IPS DF 6.9 (cell line): ENCODE measurements at regions not wholly inside any gene's neighbourhood (a gene's known extent, or its start where the extent isn't known, plus 50 kb on each side); places are given as distances from the start of the nearest gene placed in this dataset.

Source experiments
- DNase-seq: peaks from one replicate; pipeline ENCODE4 v3.0.0-alpha.2; 2013; ENCODE audit warnings: low read depth, low spot score
- H3K27ac ChIP-seq: one replicate; pipeline ENCODE4 v1.5.1; 2013; ENCODE audit warnings: low read length, control low read depth
- H3K27me3 ChIP-seq: 2 replicates; pipeline ENCODE4 v1.6.1; 2013; ENCODE audit warnings: mild to moderate bottlenecking, low read length; ENCODE audit not compliant: control insufficient read depth, insufficient read depth
- H3K36me3 ChIP-seq: 2 replicates; pipeline ENCODE4 v1.6.1; 2013; ENCODE audit warnings: low read length; ENCODE audit not compliant: control insufficient read depth, insufficient read depth
- H3K4me1 ChIP-seq: 2 replicates; pipeline ENCODE4 v1.6.1; 2013; ENCODE audit warnings: low read length; ENCODE audit not compliant: control insufficient read depth, insufficient read depth
- H3K4me3 ChIP-seq: 2 replicates; pipeline ENCODE4 v1.5.1; 2013; ENCODE audit warnings: mild to moderate bottlenecking, low read length
- H3K9me3 ChIP-seq: 2 replicates; pipeline ENCODE4 v1.6.1; 2013; ENCODE audit warnings: low read length, inconsistent platforms; ENCODE audit not compliant: control insufficient read depth, insufficient read depth
- WGBS: extraction: QIAGEN DNeasy Blood & Tissue Kit; methylation state at CpG from one replicate; pipeline ENCODE4 v1.1.7; 2013; ENCODE audit warnings: mixed read lengths, missing lambda C conversion rate; ENCODE audit not compliant: insufficient read length, insufficient coverage; 5-methylcytosine and 5-hydroxymethylcytosine counted together

GRCh38 chr17:65457635-65458257, 103.7 kb downstream of the AXIN2 start:
- no peaks in the 10 kb centered on the region for H3K9me3 ChIP-seq
- peaks cover 7% of the 10 kb centered on the region for H3K4me1 ChIP-seq
- no peaks in the 10 kb centered on the region for H3K36me3 ChIP-seq
- H3K4me3 ChIP-seq, result no peak overlapping the region
- no peaks in the 10 kb centered on the region for H3K27me3 ChIP-seq
- no peak overlapping the region for H3K27ac ChIP-seq
- no CpG with 5 or more reads among the region's 11 CpGs for WGBS
- no peak for DNase-seq

GRCh38 chr17:65457183-65457582, 104.3 kb downstream of the AXIN2 start:
- H3K9me3 ChIP-seq, result no peaks in the 10 kb centered on the region
- H3K27ac ChIP-seq, result no peak overlapping the region
- DNase-seq, result no peak
- no peak overlapping the region for H3K4me3 ChIP-seq
- WGBS, result no CpG with 5 or more reads among the region's 3 CpGs
- H3K27me3 ChIP-seq, result no peaks in the 10 kb centered on the region
- no peaks in the 10 kb centered on the region for H3K36me3 ChIP-seq
- peaks cover 7% of the 10 kb centered on the region for H3K4me1 ChIP-seq

GRCh38 chr17:65456368-65457151, 104.9 kb downstream of the AXIN2 start:
- H3K27ac ChIP-seq, result no peak overlapping the region
- no peak for DNase-seq
- no CpG with 5 or more reads among the region's 7 CpGs for WGBS

GRCh38 chr17:65455972-65456343, 105.5 kb downstream of the AXIN2 start:
- no peak overlapping the region for H3K27ac ChIP-seq
- H3K4me1 ChIP-seq, result peaks cover 7% of the 10 kb centered on the region
- H3K9me3 ChIP-seq, result no peaks in the 10 kb centered on the region
- no peaks in the 10 kb centered on the region for H3K36me3 ChIP-seq
- no peak overlapping the region for H3K4me3 ChIP-seq
- DNase-seq, result no peak
- H3K27me3 ChIP-seq, result no peaks in the 10 kb centered on the region
- no CpG with 5 or more reads among the region's 7 CpGs for WGBS

More at GRCh38 chr17:65456368-65457151, 104.9 kb downstream of the AXIN2 start:
- Histone ChIP-seq H3K9me3 (no peaks in the 10 kb centered on the region), H3K27me3 (no peaks in the 10 kb centered on the region), H3K4me1 (peaks cover 7% of the 10 kb centered on the region), H3K4me3 (no peak overlapping the region), H3K36me3 (no peaks in the 10 kb centered on the region)

DNA sequence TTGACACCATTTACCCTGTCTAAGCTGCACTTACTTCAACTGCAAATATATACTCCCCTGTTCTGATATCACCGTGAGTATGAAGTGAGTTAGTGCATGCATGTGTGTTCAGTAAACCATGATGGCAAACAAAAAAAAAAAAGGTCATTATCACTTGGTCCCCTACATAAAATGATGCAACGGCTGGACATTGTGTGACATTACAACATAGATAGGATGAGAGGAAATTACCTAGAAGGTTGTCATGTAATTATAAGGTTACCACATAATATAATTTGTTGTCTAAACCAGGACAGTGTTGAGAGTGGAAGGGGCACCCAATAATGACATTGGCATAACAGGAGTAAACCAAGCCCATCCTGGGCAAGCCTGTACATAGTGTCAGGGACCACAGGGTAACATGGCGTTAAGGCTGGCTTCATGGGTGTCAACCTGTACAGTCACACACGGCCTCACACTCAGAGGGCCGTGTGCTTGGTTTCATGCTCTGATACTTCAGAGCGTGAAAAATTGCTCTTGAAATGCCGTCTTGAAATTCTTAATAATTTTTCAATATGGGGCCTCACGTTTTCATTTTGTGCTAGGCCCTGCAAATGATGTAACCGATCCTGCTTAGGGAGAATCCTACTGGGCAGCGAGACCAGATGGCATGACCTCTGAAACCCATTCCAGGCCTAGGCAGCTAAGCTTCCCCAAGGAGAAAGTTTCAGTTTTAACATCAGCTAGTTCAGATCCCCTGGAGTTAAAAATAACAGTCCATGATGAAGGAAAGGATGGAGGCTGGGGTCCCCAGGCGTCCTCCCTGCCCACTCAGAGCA, 106.1 kb downstream of the AXIN2 start:
- no CpG with 5 or more reads among the region's 11 CpGs for WGBS
- Histone ChIP-seq H3K36me3 (no peaks in the 10 kb centered on the region), H3K4me3 (no peak overlapping the region), H3K9me3 (no peaks in the 10 kb centered on the region), H3K4me1 (peaks cover 7% of the 10 kb centered on the region), H3K27me3 (no peaks in the 10 kb centered on the region), H3K27ac (no peak overlapping the region)
- no peak for DNase-seq

GRCh38 chr17:65453204-65453931, 108.1 kb downstream of the AXIN2 start:
- H3K27me3 ChIP-seq, result no peaks in the 10 kb centered on the region
- H3K36me3 ChIP-seq, result no peaks in the 10 kb centered on the region
- H3K4me1 ChIP-seq, result peaks cover 1% of the 10 kb centered on the region; the same call in 1 of the 2 replicates
- no peak for DNase-seq
- WGBS, result no CpG with 5 or more reads among the region's 4 CpGs
- no peak overlapping the region for H3K27ac ChIP-seq
- H3K4me3 ChIP-seq, result no peak overlapping the region
- no peaks in the 10 kb centered on the region for H3K9me3 ChIP-seq

DNA sequence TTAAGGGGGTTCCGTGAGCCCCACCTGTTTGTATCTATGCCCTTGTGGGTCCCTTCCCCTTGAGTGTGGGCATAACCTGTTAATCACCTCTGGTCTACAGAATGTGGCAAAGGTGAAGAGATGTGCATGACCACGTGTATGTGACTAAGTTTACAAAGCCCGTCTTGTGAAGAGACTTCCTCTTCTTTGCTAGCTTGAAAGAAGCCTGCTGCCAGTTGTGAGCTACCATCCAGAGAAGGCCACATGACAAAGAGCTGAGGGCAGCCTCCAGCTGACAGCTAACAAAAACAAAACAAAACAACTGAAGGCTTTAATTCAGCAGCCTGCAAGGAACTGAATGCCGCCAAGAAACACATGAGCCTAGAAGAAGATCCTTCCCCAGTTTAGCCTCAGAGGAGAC, 112.0 kb downstream of the AXIN2 start:
- Histone ChIP-seq H3K27ac (no peak overlapping the region), H3K4me3 (no peak overlapping the region), H3K27me3 (no peaks in the 10 kb centered on the region), H3K4me1 (no peaks in the 10 kb centered on the region), H3K9me3 (no peaks in the 10 kb centered on the region), H3K36me3 (no peaks in the 10 kb centered on the region)
- no peak for DNase-seq
- WGBS, result no CpG with 5 or more reads among the region's 4 CpGs

DNA sequence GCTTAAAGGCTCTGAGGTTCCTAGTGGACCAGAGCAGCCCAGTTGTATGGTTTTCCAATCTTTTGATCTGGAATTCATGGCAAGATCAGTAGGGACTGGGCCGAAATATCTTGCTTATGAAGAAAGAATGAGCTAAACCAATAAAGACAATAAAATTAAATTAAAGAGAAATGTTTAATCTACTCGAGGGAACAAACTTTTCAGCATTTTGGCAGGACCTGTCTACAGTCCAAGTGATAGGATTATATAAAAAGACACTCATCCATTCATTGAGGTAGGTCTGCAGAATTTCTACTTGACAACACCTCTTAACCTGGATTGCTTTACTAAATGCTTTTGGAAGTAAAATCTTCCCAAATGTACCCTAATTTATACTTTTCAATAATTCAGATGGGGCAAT, 113.6 kb downstream of the AXIN2 start:
- DNase-seq, result no peak
- H3K4me3 ChIP-seq, result no peak overlapping the region
- no peaks in the 10 kb centered on the region for H3K36me3 ChIP-seq
- no peaks in the 10 kb centered on the region for H3K27me3 ChIP-seq
- no CpG with 5 or more reads among the region's 2 CpGs for WGBS
- no peak overlapping the region for H3K27ac ChIP-seq
- H3K9me3 ChIP-seq, result no peaks in the 10 kb centered on the region
- H3K4me1 ChIP-seq, result no peaks in the 10 kb centered on the region

GRCh38 chr17:65446838-65447526, 114.5 kb downstream of the AXIN2 start:
- no peaks in the 10 kb centered on the region for H3K27me3 ChIP-seq
- no peak overlapping the region for H3K27ac ChIP-seq
- no peak for DNase-seq
- no peaks in the 10 kb centered on the region for H3K4me1 ChIP-seq
- H3K4me3 ChIP-seq, result no peak overlapping the region
- no peaks in the 10 kb centered on the region for H3K36me3 ChIP-seq
- WGBS, result no CpG with 5 or more reads among the region's 6 CpGs
- no peaks in the 10 kb centered on the region for H3K9me3 ChIP-seq
